HAP-1 (cell line): ENCODE measurements at regions not wholly inside any gene's neighbourhood (a gene's known extent, or its start where the extent isn't known, plus 50 kb on each side); places are given as distances from the start of the nearest gene placed in this dataset.

Source experiments
- DNase-seq, 2 experiments: peaks; one replicate each; pipeline ENCODE4 v3.0.0-alpha.2; 2016 to 2020; ENCODE audit warnings: low spot score in 2 of 2
- H3K27me3 ChIP-seq: fragments of 250-450 bp; sonication (Bioruptor Pico); 2 replicates; pipeline ENCODE4 v1.5.1; 2020; ENCODE audit warnings: low read depth, mild to moderate bottlenecking, moderate library complexity
- H3K36me3 ChIP-seq: fragments of 250-450 bp; sonication (Bioruptor Pico); replicated peaks from 2 replicates; pipeline ENCODE4 v1.5.1; 2020; ENCODE audit warnings: mild to moderate bottlenecking
- H3K4me1 ChIP-seq: fragments of 250-450 bp; sonication (Bioruptor Pico); 2 replicates; pipeline ENCODE4 v1.5.1; 2020; ENCODE audit warnings: mild to moderate bottlenecking
- H3K4me3 ChIP-seq: fragments of 250-450 bp; sonication (Bioruptor Pico); 2 replicates; pipeline ENCODE4 v1.5.1; 2020; ENCODE audit warnings: mild to moderate bottlenecking, moderate library complexity
- H3K9me3 ChIP-seq: fragments of 250-450 bp; sonication (Bioruptor Pico); 2 replicates; pipeline ENCODE4 v1.5.1; 2020; ENCODE audit warnings: mild to moderate bottlenecking, moderate library complexity
- in situ Hi-C: fragments of 300-500 bp; cut with MboI; formaldehyde crosslinking; loops from 3 replicates; pipeline ENCODE4 v1.14.3; 2020; ENCODE audit warnings: low sequenced_read_pairs, inconsistent platforms, mixed read lengths

GRCh38 chr9:110143485-110143884 lies 64.5 kb downstream of the C9orf152 start:
- no peak for DNase-seq
- no peaks in the 10 kb centered on the region for H3K9me3 ChIP-seq
- H3K4me3 ChIP-seq, result no peak overlapping the region
- in situ Hi-C loops, result no loop called here
- H3K36me3 ChIP-seq, result no peaks in the 10 kb centered on the region
- H3K4me1 ChIP-seq, result no peaks in the 10 kb centered on the region
- no peaks in the 10 kb centered on the region for H3K27me3 ChIP-seq

DNA sequence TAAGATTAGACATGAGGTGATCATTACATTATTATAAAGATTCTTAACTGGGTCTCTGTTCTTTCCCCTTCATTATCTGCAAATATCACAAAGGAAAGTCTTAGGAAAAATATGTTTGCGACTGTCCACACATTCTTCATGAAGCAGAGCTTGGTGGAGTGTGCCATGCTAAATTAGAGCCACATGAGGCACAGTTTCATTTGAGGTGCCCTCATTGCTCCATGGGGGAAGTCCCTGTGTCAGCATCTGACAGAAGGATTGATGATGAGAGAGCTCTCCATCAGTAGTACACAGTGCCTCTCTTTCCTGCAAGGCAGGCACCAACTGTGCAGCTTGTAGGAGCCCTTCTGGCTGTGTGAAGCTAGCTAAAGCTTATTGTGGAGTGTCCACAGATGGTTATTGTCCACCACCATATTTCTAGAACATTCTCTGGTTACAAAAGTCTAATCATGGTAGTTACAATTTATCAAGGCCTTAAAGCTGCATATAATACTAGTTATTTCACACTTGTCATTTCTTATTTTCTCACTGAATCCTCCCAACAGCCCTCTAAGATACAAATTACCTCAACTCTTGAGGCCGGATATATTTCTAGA lies 63.9 kb downstream of the C9orf152 start:
- H3K36me3 ChIP-seq, result no peaks in the 10 kb centered on the region
- H3K27me3 ChIP-seq, result no peaks in the 10 kb centered on the region
- H3K4me3 ChIP-seq, result no peak overlapping the region
- DNase-seq, result no peak
- in situ Hi-C loops, result no loop called here
- no peaks in the 10 kb centered on the region for H3K4me1 ChIP-seq
- no peaks in the 10 kb centered on the region for H3K9me3 ChIP-seq

DNA sequence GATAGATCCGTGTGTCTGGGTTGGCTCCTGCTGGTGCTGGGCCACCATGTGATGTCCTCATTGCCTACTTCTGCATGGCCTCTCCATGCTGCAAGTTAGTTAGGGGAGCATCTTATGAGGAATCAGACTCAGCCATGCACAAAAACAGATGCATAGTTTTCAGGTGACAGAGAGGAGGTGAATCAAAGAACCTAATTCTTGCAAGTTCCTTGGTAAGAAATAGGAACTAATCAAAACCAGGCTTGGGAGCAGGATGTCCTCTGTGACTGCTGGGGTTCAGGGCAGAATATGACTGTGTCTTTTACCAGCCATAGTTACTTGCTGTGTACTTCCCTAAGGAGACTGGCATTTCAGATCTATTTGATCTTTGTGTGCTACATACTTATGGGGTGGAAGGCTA lies 61.6 kb downstream of the C9orf152 start:
- Histone ChIP-seq H3K4me1 (no peaks in the 10 kb centered on the region), H3K27me3 (no peaks in the 10 kb centered on the region), H3K4me3 (no peak overlapping the region), H3K9me3 (no peaks in the 10 kb centered on the region), H3K36me3 (no peaks in the 10 kb centered on the region)
- no peak for DNase-seq
- in situ Hi-C loops, result no loop called here

DNA sequence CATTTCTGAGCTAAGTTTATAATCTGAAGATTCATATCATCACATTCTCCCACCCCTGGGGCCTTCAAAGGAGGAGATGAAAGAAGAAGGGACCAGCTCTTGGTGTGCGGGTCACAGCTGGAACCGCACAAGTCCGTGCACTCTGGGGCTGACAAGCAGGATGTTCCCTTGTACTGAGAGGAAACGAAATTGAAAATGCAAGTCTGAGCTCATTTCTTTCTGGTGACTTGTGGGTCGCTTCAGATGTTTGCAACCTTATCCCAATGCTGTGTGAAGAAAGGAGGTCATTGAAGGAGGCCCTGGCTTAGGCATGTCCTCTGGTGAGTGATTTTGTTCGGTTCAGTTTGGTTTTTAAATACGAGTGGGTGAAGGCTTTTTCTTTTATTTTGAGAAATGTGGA lies 59.6 kb downstream of the C9orf152 start:
- in situ Hi-C loops, result no loop called here
- Histone ChIP-seq H3K9me3 (no peaks in the 10 kb centered on the region), H3K27me3 (no peaks in the 10 kb centered on the region), H3K4me3 (no peak overlapping the region), H3K36me3 (no peaks in the 10 kb centered on the region), H3K4me1 (no peaks in the 10 kb centered on the region)
- DNase-seq, result no peak

DNA sequence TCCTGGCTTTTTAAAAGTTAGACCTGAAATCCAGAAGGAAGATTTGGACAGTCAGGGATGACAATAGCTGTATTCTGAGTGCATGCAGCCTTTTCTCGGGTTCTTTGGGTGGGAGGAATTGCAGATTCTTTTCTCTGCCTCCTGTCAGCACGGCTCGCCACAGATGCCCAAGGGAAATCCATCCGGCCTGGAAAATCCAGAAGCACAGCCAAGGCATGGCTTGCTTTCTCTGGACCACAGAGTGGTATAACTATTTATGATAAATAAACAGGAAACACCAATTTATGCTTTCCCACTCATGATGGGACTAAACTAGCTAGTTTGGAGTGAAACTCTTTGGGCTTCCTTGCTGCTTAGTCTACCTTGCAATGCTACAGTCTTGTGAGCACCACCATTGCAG lies 59.1 kb downstream of the C9orf152 start:
- no peaks in the 10 kb centered on the region for H3K36me3 ChIP-seq
- no peak for DNase-seq
- H3K4me1 ChIP-seq, result no peaks in the 10 kb centered on the region
- no peaks in the 10 kb centered on the region for H3K27me3 ChIP-seq
- H3K4me3 ChIP-seq, result no peak overlapping the region
- no peaks in the 10 kb centered on the region for H3K9me3 ChIP-seq
- in situ Hi-C loops, result no loop called here
